ENCODE measurements at regions not wholly inside any gene's neighbourhood (a gene's known extent, or its start where the extent isn't known, plus 50 kb on each side); places are given as distances from the start of the nearest gene placed in this dataset.

DNA sequence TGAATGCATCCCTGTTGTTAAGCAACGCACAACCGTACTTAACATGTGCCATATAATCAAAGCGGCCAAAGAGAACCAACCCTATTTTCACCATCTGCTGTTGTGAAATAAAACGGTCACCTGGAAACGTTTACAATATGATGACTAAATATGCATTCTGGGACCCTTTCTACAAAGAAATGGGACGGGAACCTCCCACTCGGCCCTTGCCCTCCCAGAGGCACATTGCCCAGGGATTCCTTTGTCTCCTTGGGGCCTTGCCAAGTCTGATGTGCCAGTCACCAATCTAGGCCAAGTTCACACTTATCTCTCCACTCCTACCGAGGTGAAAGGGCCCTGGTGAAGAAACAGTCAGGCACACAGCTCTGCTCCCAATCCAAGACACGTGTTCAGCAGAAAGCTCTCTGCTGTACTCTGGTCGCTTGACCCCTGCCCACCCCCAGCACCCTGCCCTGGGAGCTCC is 427.4 kb upstream of the JARID2 start (continued):
- TF ChIP-seq, protein P1, sequence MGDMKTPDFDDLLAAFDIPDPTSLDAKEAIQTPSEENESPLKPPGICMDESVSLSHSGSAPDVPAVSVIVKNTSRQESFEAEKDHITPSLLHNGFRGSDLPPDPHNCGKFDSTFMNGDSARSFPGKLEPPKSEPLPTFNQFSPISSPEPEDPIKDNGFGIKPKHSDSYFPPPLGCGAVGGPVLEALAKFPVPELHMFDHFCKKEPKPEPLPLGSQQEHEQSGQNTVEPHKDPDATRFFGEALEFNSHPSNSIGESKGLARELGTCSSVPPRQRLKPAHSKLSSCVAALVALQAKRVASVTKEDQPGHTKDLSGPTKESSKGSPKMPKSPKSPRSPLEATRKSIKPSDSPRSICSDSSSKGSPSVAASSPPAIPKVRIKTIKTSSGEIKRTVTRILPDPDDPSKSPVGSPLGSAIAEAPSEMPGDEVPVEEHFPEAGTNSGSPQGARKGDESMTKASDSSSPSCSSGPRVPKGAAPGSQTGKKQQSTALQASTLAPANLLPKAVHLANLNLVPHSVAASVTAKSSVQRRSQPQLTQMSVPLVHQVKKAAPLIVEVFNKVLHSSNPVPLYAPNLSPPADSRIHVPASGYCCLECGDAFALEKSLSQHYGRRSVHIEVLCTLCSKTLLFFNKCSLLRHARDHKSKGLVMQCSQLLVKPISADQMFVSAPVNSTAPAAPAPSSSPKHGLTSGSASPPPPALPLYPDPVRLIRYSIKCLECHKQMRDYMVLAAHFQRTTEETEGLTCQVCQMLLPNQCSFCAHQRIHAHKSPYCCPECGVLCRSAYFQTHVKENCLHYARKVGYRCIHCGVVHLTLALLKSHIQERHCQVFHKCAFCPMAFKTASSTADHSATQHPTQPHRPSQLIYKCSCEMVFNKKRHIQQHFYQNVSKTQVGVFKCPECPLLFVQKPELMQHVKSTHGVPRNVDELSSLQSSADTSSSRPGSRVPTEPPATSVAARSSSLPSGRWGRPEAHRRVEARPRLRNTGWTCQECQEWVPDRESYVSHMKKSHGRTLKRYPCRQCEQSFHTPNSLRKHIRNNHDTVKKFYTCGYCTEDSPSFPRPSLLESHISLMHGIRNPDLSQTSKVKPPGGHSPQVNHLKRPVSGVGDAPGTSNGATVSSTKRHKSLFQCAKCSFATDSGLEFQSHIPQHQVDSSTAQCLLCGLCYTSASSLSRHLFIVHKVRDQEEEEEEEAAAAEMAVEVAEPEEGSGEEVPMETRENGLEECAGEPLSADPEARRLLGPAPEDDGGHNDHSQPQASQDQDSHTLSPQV (IDR thresholded peaks at IDR 0.05): no peak
- no peak for TF ChIP-seq TARDBP (IDR thresholded peaks at IDR 0.05; ENCODE audit: borderline replicate concordance)
- TF ChIP-seq, protein P2, sequence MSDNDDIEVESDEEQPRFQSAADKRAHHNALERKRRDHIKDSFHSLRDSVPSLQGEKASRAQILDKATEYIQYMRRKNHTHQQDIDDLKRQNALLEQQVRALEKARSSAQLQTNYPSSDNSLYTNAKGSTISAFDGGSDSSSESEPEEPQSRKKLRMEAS (IDR thresholded peaks at IDR 0.05; ENCODE audit: low read depth, low read length): no peak

DNA sequence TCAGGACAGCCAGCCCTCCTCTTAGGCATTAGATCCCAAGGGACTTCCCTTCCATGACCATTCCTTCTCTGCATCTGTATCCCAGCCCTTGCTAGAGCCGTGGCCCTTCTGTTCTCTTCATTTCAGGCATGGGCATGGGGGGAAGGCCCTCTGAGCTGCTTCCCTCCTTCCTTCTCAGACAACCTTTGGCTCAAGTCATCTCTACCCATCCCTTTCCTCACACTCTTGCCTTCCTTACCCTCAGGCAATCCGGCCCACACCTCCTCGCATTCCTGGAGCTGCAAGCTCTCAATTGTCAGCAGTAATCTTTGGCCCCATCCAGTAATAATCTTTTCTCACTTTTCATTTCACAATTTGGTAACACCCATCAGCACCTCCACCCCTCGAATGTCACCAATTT is 426.9 kb upstream of the JARID2 start:
- no peak overlapping the region for H3K4me3 ChIP-seq
- CTCF ChIA-PET: no interaction called here
- no peaks in the 10 kb centered on the region for H3K79me2 ChIP-seq (ENCODE audit: control insufficient read depth, insufficient read depth, low read length)
- no peaks in the 10 kb centered on the region; a peak in 1 of 4 replicates for H3K27me3 ChIP-seq (replicated peaks in 1 of 2; ENCODE audit: control insufficient read depth in 2 of 2, insufficient read depth in 2 of 2, low read length in 1 of 2)
- H3K4me1 ChIP-seq (ENCODE audit: control insufficient read depth, insufficient read depth, low read length): 0 out of 2 replicates have a peak, but pooled peaks cover 4% of the 10 kb centered on the region
- WGBS (ENCODE audit: insufficient coverage, insufficient replicate concordance, low lambda C conversion rate, missing lambda C conversion rate): 80% methylated on average over 4 of the region's 4 CpGs
- H2AFZ ChIP-seq (ENCODE audit: control insufficient read depth, low read depth, low read length): no peak overlapping the region
- H3K36me3 ChIP-seq (ENCODE audit: control insufficient read depth in 2 of 2, insufficient read depth in 2 of 2, low read length in 1 of 2): no peaks in the 10 kb centered on the region
- SMC1A ChIA-PET (ENCODE audit: uncharacterized antibody, unreplicated experiment): interaction anchor here (0.7 to 1.3 kb wide), 2 partner anchors 14 to 96 kb away, joined by 3 to 4 read pairs; no protein-coding TSS in a partner anchor
- H3K9ac ChIP-seq (ENCODE audit: control insufficient read depth, insufficient read depth, low read length): no peak overlapping the region
- no peak overlapping the region for H3K27ac ChIP-seq (ENCODE audit: control insufficient read depth, insufficient read depth)
- POLR2A ChIA-PET: no interaction called here
- in situ Hi-C loops (cut with MboI) (no loop called here), intact Hi-C loops (cut with micrococcal nuclease; ENCODE audit: unreplicated experiment) (no loop called here)
- BruUV-seq (replicated peaks): no TSS peak
- no peaks in the 10 kb centered on the region; the same call in 2 of the 3 replicates for H3K9me3 ChIP-seq (replicated peaks; ENCODE audit: control insufficient read depth, insufficient read depth, low read length)
- no peaks in the 10 kb centered on the region for H4K20me1 ChIP-seq (ENCODE audit: control insufficient read depth, insufficient read depth)
- ATAC-seq: no peak
- RAD21 ChIA-PET (ENCODE audit: unreplicated experiment): interaction anchor here (1.0 kb wide), 1 partner anchor 89 kb away, joined by 3 read pairs; no protein-coding TSS in a partner anchor
- no peak overlapping the region for H3K4me2 ChIP-seq (ENCODE audit: control insufficient read depth, insufficient read depth)
- FAIRE-seq: no peak
- DNase-seq (ENCODE audit: low read depth, low spot score): no peak
- TF ChIP-seq, protein P3, sequence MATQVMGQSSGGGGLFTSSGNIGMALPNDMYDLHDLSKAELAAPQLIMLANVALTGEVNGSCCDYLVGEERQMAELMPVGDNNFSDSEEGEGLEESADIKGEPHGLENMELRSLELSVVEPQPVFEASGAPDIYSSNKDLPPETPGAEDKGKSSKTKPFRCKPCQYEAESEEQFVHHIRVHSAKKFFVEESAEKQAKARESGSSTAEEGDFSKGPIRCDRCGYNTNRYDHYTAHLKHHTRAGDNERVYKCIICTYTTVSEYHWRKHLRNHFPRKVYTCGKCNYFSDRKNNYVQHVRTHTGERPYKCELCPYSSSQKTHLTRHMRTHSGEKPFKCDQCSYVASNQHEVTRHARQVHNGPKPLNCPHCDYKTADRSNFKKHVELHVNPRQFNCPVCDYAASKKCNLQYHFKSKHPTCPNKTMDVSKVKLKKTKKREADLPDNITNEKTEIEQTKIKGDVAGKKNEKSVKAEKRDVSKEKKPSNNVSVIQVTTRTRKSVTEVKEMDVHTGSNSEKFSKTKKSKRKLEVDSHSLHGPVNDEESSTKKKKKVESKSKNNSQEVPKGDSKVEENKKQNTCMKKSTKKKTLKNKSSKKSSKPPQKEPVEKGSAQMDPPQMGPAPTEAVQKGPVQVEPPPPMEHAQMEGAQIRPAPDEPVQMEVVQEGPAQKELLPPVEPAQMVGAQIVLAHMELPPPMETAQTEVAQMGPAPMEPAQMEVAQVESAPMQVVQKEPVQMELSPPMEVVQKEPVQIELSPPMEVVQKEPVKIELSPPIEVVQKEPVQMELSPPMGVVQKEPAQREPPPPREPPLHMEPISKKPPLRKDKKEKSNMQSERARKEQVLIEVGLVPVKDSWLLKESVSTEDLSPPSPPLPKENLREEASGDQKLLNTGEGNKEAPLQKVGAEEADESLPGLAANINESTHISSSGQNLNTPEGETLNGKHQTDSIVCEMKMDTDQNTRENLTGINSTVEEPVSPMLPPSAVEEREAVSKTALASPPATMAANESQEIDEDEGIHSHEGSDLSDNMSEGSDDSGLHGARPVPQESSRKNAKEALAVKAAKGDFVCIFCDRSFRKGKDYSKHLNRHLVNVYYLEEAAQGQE (IDR thresholded peaks at IDR 0.05; ENCODE audit: low read depth, low read length): no peak
- no peak for TF ChIP-seq CBX5 (IDR thresholded peaks at IDR 0.05; ENCODE audit: low read depth)
- TF ChIP-seq RUNX3 (IDR thresholded peaks at IDR 0.05; ENCODE audit: low read length): no peak
- TF ChIP-seq ZZZ3 (IDR thresholded peaks at IDR 0.05; ENCODE audit: control insufficient read depth, insufficient read length, low read depth): no peak
- no peak for TF ChIP-seq KDM1A (IDR thresholded peaks at IDR 0.05; ENCODE audit: borderline replicate concordance)
- TF ChIP-seq, protein P4, sequence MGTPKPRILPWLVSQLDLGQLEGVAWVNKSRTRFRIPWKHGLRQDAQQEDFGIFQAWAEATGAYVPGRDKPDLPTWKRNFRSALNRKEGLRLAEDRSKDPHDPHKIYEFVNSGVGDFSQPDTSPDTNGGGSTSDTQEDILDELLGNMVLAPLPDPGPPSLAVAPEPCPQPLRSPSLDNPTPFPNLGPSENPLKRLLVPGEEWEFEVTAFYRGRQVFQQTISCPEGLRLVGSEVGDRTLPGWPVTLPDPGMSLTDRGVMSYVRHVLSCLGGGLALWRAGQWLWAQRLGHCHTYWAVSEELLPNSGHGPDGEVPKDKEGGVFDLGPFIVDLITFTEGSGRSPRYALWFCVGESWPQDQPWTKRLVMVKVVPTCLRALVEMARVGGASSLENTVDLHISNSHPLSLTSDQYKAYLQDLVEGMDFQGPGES (IDR thresholded peaks at IDR 0.05): no peak
- TF ChIP-seq, protein P5, sequence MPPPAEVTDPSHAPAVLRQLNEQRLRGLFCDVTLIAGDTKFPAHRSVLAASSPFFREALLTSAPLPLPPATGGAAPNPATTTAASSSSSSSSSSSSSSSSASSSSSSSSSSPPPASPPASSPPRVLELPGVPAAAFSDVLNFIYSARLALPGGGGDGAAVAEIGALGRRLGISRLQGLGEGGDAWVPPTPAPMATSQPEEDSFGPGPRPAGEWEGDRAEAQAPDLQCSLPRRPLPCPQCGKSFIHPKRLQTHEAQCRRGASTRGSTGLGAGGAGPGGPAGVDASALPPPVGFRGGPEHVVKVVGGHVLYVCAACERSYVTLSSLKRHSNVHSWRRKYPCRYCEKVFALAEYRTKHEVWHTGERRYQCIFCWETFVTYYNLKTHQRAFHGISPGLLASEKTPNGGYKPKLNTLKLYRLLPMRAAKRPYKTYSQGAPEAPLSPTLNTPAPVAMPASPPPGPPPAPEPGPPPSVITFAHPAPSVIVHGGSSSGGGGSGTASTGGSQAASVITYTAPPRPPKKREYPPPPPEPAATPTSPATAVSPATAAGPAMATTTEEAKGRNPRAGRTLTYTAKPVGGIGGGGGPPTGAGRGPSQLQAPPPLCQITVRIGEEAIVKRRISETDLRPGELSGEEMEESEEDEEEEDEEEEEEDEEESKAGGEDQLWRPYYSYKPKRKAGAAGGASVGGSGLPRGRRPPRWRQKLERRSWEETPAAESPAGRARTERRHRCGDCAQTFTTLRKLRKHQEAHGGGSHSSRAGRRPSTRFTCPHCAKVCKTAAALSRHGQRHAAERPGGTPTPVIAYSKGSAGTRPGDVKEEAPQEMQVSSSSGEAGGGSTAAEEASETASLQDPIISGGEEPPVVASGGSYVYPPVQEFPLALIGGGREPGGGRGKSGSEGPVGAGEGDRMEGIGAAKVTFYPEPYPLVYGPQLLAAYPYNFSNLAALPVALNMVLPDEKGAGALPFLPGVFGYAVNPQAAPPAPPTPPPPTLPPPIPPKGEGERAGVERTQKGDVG (CRISPR knock-in tag; IDR thresholded peaks at IDR 0.05): no peak

Data from GM12878 (cell line).